ENCODE measurements at regions not wholly inside any gene's neighbourhood (a gene's known extent, or its start where the extent isn't known, plus 50 kb on each side); places are given as distances from the start of the nearest gene placed in this dataset.
"Not testable (repeated sequence)": the region's sequence is repeated elsewhere in the genome, so short reads cannot be mapped to it uniquely, and the experiment has no call there.

- DNase-seq, result peak; percentile 84
Observed at GRCh38 chr2:215793747-215794595, 219.4 kb downstream of the MREG start.

- no peak for DNase-seq
Observed at GRCh38 chr2:215791481-215791937, 221.8 kb downstream of the MREG start.

- DNase-seq, result no peak
Observed at GRCh38 chr2:215790523-215791421, 222.6 kb downstream of the MREG start.

GRCh38 chr2:215787565-215788178 is 225.7 kb downstream of the MREG start:
- no peak for DNase-seq

- no peak for DNase-seq
Observed at GRCh38 chr2:215787025-215787424, 226.3 kb downstream of the MREG start.

- DNase-seq, result no peak
Observed at GRCh38 chr2:215784371-215784783, 229.0 kb downstream of the MREG start.

GRCh38 chr2:215783640-215784039 is 229.7 kb downstream of the MREG start:
- DNase-seq, result not testable (repeated sequence)

- DNase-seq, result no peak
Observed at GRCh38 chr2:215782965-215783364, 230.4 kb downstream of the MREG start.

- DNase-seq, result no peak
Observed at GRCh38 chr2:215782295-215782694, 231.1 kb downstream of the MREG start.

- no peak for DNase-seq
Observed at GRCh38 chr2:215780907-215781685, 232.3 kb downstream of the MREG start.

GRCh38 chr2:215780313-215780712 is 233.0 kb downstream of the MREG start:
- DNase-seq, result no peak

GRCh38 chr2:215779912-215780311 is 233.4 kb downstream of the MREG start:
- DNase-seq, result no peak

- DNase-seq, result no peak
Observed at GRCh38 chr2:215777465-215778044, 235.8 kb downstream of the MREG start.

GRCh38 chr2:215775106-215775505 is 238.2 kb downstream of the MREG start:
- DNase-seq, result no peak

- no peak for DNase-seq
Observed at GRCh38 chr2:215773728-215774127, 239.6 kb downstream of the MREG start.

GRCh38 chr2:215772634-215773563 is 240.5 kb downstream of the MREG start:
- DNase-seq, result no peak

- no peak for DNase-seq
Observed at GRCh38 chr2:215772003-215772402, 241.3 kb downstream of the MREG start.

GRCh38 chr2:215771241-215771640 is 242.1 kb downstream of the MREG start:
- no peak for DNase-seq

GRCh38 chr2:215770668-215771067 is 242.7 kb downstream of the MREG start:
- DNase-seq, result no peak

- no peak for DNase-seq
Observed at GRCh38 chr2:215769246-215769645, 244.1 kb downstream of the MREG start.

GRCh38 chr2:215767625-215768024 is 245.7 kb downstream of the MREG start:
- no peak for DNase-seq
